Panc1 (cell line): ENCODE measurements at regions not wholly inside any gene's neighbourhood (a gene's known extent, or its start where the extent isn't known, plus 50 kb on each side); places are given as distances from the start of the nearest gene placed in this dataset.

Source experiments
- CTCF ChIP-seq: fragments of 450-650 bp; IDR thresholded peaks from 2 replicates; pipeline ENCODE4 v1.5.1; 2017; ENCODE audit warnings: mild to moderate bottlenecking
- POLR2AphosphoS5 ChIP-seq: IDR thresholded peaks from 2 replicates; pipeline ENCODE4 v1.6.1; 2012; ENCODE audit warnings: mild to moderate bottlenecking, low read depth, low read length, moderate library complexity
- TF ChIP-seq, protein P1 (sequence below), 2 experiments: IDR thresholded peaks; 2 replicates each; pipeline ENCODE4 v1.6.1; 2011 to 2012; ENCODE audit warnings: low read depth in 2 of 2, control low read depth in 1 of 2, low read length in 1 of 2, mild to moderate bottlenecking in 1 of 2, moderate library complexity in 1 of 2; ENCODE audit not compliant: insufficient read depth in 1 of 2

DNA sequence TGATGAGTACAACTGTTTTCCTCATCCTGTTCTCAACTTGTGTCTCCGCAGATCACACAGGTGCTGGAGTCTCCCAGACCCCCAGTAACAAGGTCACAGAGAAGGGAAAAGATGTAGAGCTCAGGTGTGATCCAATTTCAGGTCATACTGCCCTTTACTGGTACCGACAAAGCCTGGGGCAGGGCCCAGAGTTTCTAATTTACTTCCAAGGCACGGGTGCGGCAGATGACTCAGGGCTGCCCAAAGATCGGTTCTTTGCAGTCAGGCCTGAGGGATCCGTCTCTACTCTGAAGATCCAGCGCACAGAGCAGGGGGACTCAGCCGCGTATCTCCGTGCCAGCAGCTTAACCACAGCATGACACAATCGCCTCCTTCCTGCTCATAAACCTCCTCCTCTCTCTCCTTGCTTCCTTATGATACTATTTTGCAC, 126.7 kb upstream of the PRSS58 start:
- no peak for TF ChIP-seq POLR2AphosphoS5
- TF ChIP-seq CTCF, result no peak
- TF ChIP-seq, protein P1, sequence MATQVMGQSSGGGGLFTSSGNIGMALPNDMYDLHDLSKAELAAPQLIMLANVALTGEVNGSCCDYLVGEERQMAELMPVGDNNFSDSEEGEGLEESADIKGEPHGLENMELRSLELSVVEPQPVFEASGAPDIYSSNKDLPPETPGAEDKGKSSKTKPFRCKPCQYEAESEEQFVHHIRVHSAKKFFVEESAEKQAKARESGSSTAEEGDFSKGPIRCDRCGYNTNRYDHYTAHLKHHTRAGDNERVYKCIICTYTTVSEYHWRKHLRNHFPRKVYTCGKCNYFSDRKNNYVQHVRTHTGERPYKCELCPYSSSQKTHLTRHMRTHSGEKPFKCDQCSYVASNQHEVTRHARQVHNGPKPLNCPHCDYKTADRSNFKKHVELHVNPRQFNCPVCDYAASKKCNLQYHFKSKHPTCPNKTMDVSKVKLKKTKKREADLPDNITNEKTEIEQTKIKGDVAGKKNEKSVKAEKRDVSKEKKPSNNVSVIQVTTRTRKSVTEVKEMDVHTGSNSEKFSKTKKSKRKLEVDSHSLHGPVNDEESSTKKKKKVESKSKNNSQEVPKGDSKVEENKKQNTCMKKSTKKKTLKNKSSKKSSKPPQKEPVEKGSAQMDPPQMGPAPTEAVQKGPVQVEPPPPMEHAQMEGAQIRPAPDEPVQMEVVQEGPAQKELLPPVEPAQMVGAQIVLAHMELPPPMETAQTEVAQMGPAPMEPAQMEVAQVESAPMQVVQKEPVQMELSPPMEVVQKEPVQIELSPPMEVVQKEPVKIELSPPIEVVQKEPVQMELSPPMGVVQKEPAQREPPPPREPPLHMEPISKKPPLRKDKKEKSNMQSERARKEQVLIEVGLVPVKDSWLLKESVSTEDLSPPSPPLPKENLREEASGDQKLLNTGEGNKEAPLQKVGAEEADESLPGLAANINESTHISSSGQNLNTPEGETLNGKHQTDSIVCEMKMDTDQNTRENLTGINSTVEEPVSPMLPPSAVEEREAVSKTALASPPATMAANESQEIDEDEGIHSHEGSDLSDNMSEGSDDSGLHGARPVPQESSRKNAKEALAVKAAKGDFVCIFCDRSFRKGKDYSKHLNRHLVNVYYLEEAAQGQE (IDR thresholded peaks at IDR 0.05; ENCODE audit: insufficient read depth in 1 of 2, low read depth in 2 of 2, low read length in 1 of 2), result no peak
